ENCODE measurements at regions not wholly inside any gene's neighbourhood (a gene's known extent, or its start where the extent isn't known, plus 50 kb on each side); places are given as distances from the start of the nearest gene placed in this dataset.

- TF ChIP-seq, protein P1, sequence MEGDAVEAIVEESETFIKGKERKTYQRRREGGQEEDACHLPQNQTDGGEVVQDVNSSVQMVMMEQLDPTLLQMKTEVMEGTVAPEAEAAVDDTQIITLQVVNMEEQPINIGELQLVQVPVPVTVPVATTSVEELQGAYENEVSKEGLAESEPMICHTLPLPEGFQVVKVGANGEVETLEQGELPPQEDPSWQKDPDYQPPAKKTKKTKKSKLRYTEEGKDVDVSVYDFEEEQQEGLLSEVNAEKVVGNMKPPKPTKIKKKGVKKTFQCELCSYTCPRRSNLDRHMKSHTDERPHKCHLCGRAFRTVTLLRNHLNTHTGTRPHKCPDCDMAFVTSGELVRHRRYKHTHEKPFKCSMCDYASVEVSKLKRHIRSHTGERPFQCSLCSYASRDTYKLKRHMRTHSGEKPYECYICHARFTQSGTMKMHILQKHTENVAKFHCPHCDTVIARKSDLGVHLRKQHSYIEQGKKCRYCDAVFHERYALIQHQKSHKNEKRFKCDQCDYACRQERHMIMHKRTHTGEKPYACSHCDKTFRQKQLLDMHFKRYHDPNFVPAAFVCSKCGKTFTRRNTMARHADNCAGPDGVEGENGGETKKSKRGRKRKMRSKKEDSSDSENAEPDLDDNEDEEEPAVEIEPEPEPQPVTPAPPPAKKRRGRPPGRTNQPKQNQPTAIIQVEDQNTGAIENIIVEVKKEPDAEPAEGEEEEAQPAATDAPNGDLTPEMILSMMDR (IDR thresholded peaks at IDR 0.05; ENCODE audit: poor library complexity), result no peak
- TF ChIP-seq EZH2phosphoT487 (IDR thresholded peaks at IDR 0.05; ENCODE audit: low read depth, severe bottlenecking, unreplicated experiment) (no peak), EZH2 (IDR thresholded peaks at IDR 0.05; ENCODE audit: borderline replicate concordance) (no peak)
These were observed 193.6 kb downstream of the FGFR2 start for GRCh38 chr10:121404611-121405010.
